Transverse colon (tissue), 4 donors: ENCODE measurements at regions not wholly inside any gene's neighbourhood (a gene's known extent, or its start where the extent isn't known, plus 50 kb on each side); places are given as distances from the start of the nearest gene placed in this dataset.

Experiments
- EP300 ChIP-seq: sonication (generic); formaldehyde crosslinking; IDR thresholded peaks from one replicate; pipeline ENCODE4 v1.6.1; 2017; ENCODE audit warnings: antibody characterized with exemption, low read depth
- POLR2A ChIP-seq: fragments of 450-650 bp; IDR thresholded peaks from one replicate; pipeline ENCODE4 v1.6.1; 2016; ENCODE audit warnings: antibody characterized with exemption, mild to moderate bottlenecking, moderate library complexity
- POLR2AphosphoS5 ChIP-seq, 3 donors: sonication (generic); formaldehyde crosslinking; IDR thresholded peaks; one replicate each; pipeline ENCODE4 v1.6.1; 2016; ENCODE audit warnings: antibody characterized with exemption in 3 of 3
- TF ChIP-seq, protein P1 (sequence below), 5 experiments: fragments of 200-600 bp in 3 of 5; fragments of 450-650 bp in 2 of 5; sonication (generic) in 3 of 5; IDR thresholded peaks; 1 replicate in 2 of 5; 2 replicates in 3 of 5; pipeline ENCODE4 v1.5.1; 2016 to 2017; ENCODE audit warnings: antibody characterized with exemption in 5 of 5, inconsistent platforms in 3 of 5, mild to moderate bottlenecking in 2 of 5, moderate library complexity in 1 of 5

GRCh38 chr5:170179626-170180025 is 53.2 kb upstream of the C5orf58 start:
- TF ChIP-seq POLR2AphosphoS5 (IDR thresholded peaks at IDR 0.05) (no peak), POLR2A (no peak), EP300 (no peak)
- TF ChIP-seq, protein P1, sequence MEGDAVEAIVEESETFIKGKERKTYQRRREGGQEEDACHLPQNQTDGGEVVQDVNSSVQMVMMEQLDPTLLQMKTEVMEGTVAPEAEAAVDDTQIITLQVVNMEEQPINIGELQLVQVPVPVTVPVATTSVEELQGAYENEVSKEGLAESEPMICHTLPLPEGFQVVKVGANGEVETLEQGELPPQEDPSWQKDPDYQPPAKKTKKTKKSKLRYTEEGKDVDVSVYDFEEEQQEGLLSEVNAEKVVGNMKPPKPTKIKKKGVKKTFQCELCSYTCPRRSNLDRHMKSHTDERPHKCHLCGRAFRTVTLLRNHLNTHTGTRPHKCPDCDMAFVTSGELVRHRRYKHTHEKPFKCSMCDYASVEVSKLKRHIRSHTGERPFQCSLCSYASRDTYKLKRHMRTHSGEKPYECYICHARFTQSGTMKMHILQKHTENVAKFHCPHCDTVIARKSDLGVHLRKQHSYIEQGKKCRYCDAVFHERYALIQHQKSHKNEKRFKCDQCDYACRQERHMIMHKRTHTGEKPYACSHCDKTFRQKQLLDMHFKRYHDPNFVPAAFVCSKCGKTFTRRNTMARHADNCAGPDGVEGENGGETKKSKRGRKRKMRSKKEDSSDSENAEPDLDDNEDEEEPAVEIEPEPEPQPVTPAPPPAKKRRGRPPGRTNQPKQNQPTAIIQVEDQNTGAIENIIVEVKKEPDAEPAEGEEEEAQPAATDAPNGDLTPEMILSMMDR (IDR thresholded peaks at IDR 0.05): no peak
